Endothelial cell of umbilical vein (primary cell): ENCODE measurements at regions not wholly inside any gene's neighbourhood (a gene's known extent, or its start where the extent isn't known, plus 50 kb on each side); places are given as distances from the start of the nearest gene placed in this dataset.
A peak's percentile ranks its signal among the peaks of the same experiment; 100 is the strongest.

Experiments used
- BruUV-seq: library from RNA; stranded (reverse); fragments of 400-500 nt; replicated peaks from 2 replicates; lab custom pipeline; 2021; lab: Mats Ljungman, UMichigan
- CTCF ChIA-PET: fragments of 300-600, 350-600 bp; sonication (Branson Sonifier 250); formaldehyde crosslinking; loops from one replicate; lab custom pipeline; 2021; ENCODE audit warnings: antibody characterized with exemption, inconsistent platforms; lab: Charles Lee
- POLR2A ChIA-PET: fragments of 300-600, 350-600 bp; sonication (Branson Sonifier 250); formaldehyde crosslinking; loops from one replicate; lab custom pipeline; 2021; ENCODE audit warnings: antibody characterized with exemption, inconsistent platforms; lab: Charles Lee
- DNase-seq: peaks from one replicate; pipeline ENCODE4 v3.0.0-alpha.2; 2011; ENCODE audit warnings: low read depth, low spot score
- FAIRE-seq: peaks from 2 replicates; lab custom pipeline; 2011; peaks lifted over from hg19 to GRCh38; lab: Jason Lieb, UNC
- H2AFZ ChIP-seq: 2 replicates; pipeline ENCODE4 v1.6.0; 2012; ENCODE audit warnings: low read depth, low read length, control low read depth, inconsistent platforms
- H3K27ac ChIP-seq: 2 replicates; pipeline ENCODE4 v1.5.1; 2011; ENCODE audit warnings: low read depth, mild to moderate bottlenecking, control low read depth, low read length, moderate library complexity; ENCODE audit not compliant: insufficient read depth
- H3K27me3 ChIP-seq, 2 experiments: 2 replicates each; pipeline versions ENCODE4 v1.6.0 to v1.6.1; 2011; ENCODE audit warnings: low read length in 2 of 2, mixed read lengths in 1 of 2; ENCODE audit not compliant: control insufficient read depth in 2 of 2, insufficient read depth in 2 of 2
- H3K36me3 ChIP-seq, 2 experiments: 2 replicates in 1 of 2; 3 replicates in 1 of 2; pipeline ENCODE4 v1.5.1; 2011; ENCODE audit warnings: low read length in 2 of 2, mild to moderate bottlenecking in 1 of 2, moderate library complexity in 1 of 2; ENCODE audit not compliant: control insufficient read depth in 2 of 2, insufficient read depth in 2 of 2; ENCODE audit errors: extremely low read depth in 1 of 2
- H3K4me1 ChIP-seq: 3 replicates; pipeline ENCODE4 v1.5.1; 2011; ENCODE audit warnings: mild to moderate bottlenecking, low read length; ENCODE audit not compliant: control insufficient read depth, insufficient read depth; ENCODE audit errors: extremely low read depth
- H3K4me2 ChIP-seq: 2 replicates; pipeline ENCODE4 v1.6.1; 2011; ENCODE audit warnings: low read length, control low read depth, mixed read lengths; ENCODE audit not compliant: insufficient read depth
- H3K4me3 ChIP-seq, 3 experiments: fragments of 200-600 bp in 1 of 3; sonication (generic), shearing (Covaris generic) in 1 of 3; replicated peaks in 1 of 3; 2 replicates each; pipeline ENCODE4 v1.5.1; 2011 to 2016; ENCODE audit warnings: control low read depth in 3 of 3, low read length in 3 of 3, mild to moderate bottlenecking in 2 of 3, inconsistent platforms in 1 of 3, low read depth in 1 of 3, moderate library complexity in 1 of 3; ENCODE audit not compliant: insufficient read depth in 1 of 3
- H3K79me2 ChIP-seq: 2 replicates; pipeline ENCODE4 v1.6.0; 2012; ENCODE audit warnings: low read length, inconsistent platforms; ENCODE audit not compliant: control insufficient read depth, insufficient read depth
- H3K9ac ChIP-seq: replicated peaks from 2 replicates; pipeline ENCODE3; 2011; ENCODE audit warnings: low read length, control low read depth; ENCODE audit not compliant: insufficient read depth; ENCODE audit errors: extremely low read depth
- H3K9me1 ChIP-seq: replicated peaks from 3 replicates; pipeline ENCODE4 v1.6.0; 2011; ENCODE audit warnings: mild to moderate bottlenecking, low read length; ENCODE audit not compliant: control insufficient read depth, insufficient read depth; ENCODE audit errors: extremely low read depth
- H3K9me3 ChIP-seq: replicated peaks from 2 replicates; pipeline ENCODE4 v1.5.1; 2012; ENCODE audit warnings: low read length, inconsistent platforms; ENCODE audit not compliant: control insufficient read depth, insufficient read depth
- H4K20me1 ChIP-seq: replicated peaks from 2 replicates; pipeline ENCODE3; 2011; ENCODE audit warnings: mild to moderate bottlenecking, low read length; ENCODE audit not compliant: control insufficient read depth, insufficient read depth; ENCODE audit errors: extremely low read depth
- CTCF ChIP-seq, 2 donors: IDR thresholded peaks; 1 replicate in 1 of 2; 2 replicates in 1 of 2; pipeline ENCODE4 v1.5.1; 2011; ENCODE audit warnings: low read length in 2 of 2, mild to moderate bottlenecking in 2 of 2, moderate library complexity in 2 of 2, control low read depth in 1 of 2, inconsistent platforms in 1 of 2, low read depth in 1 of 2; ENCODE audit not compliant: insufficient read depth in 1 of 2; ENCODE audit errors: extremely low read depth in 1 of 2
- EZH2 ChIP-seq: IDR thresholded peaks from 2 replicates; pipeline ENCODE4 v1.6.1; 2012; ENCODE audit warnings: borderline replicate concordance, low read depth, mild to moderate bottlenecking, moderate library complexity, low read length, inconsistent platforms; ENCODE audit not compliant: severe bottlenecking
- FOS ChIP-seq: IDR thresholded peaks from 2 replicates; pipeline ENCODE4 v1.6.1; 2011; ENCODE audit warnings: mild to moderate bottlenecking, low read length, moderate library complexity, borderline replicate concordance; ENCODE audit not compliant: insufficient read depth
- GATA2 ChIP-seq: IDR thresholded peaks from 2 replicates; pipeline ENCODE4 v1.7.0; 2011; ENCODE audit warnings: low read depth, mild to moderate bottlenecking, moderate library complexity, mixed read lengths, low read length; ENCODE audit not compliant: insufficient read length, insufficient read depth
- JUN ChIP-seq: IDR thresholded peaks from 2 replicates; pipeline ENCODE4 v1.6.1; 2011; ENCODE audit warnings: borderline replicate concordance, low read depth; ENCODE audit not compliant: insufficient read length, insufficient read depth
- MAX ChIP-seq: IDR thresholded peaks from 2 replicates; pipeline ENCODE4 v1.6.1; 2011; ENCODE audit not compliant: insufficient read depth, insufficient read length
- MYC ChIP-seq: IDR thresholded peaks from one replicate; pipeline ENCODE4 v1.6.1; 2011; ENCODE audit warnings: mild to moderate bottlenecking, low read depth, low read length
- POLR2A ChIP-seq: IDR thresholded peaks from 2 replicates; pipeline ENCODE4 v1.6.1; 2012; ENCODE audit warnings: low read depth, mild to moderate bottlenecking, control low read depth, low read length
- POLR2AphosphoS5 ChIP-seq: IDR thresholded peaks from 2 replicates; pipeline ENCODE4 v1.6.1; 2012; ENCODE audit warnings: low read depth, mild to moderate bottlenecking, control low read depth, low read length, moderate library complexity; ENCODE audit not compliant: insufficient read depth
- dilution Hi-C: fragments of 300-500 bp; cut with MboI; formaldehyde crosslinking; loops from one replicate; pipeline ENCODE4 v1.15.0; 2019; ENCODE audit warnings: low sequenced_read_pairs; ENCODE audit not compliant: extremely low pct_ligation_motif_present
- intact Hi-C: fragments of 100-400 bp; cut with micrococcal nuclease; formaldehyde crosslinking; loops from one replicate; pipeline ENCODE4 v1.10.0; 2022

GRCh38 chr14:38775986-38776385 lies 327.0 kb downstream of the SEC23A start:
- peaks cover 0 to 1% of the 10 kb centered on the region in 2 experiments for H3K27me3 ChIP-seq
- TF ChIP-seq MYC (no peak), JUN (peak; percentile 18)
- no peaks in the 10 kb centered on the region for H3K9me3 ChIP-seq
- no peak overlapping the region for H3K4me3 ChIP-seq
- DNase-seq (peak; percentile 66), FAIRE-seq (no peak)
- POLR2A ChIA-PET: no interaction called here
- no peak overlapping the region for H3K27ac ChIP-seq
- H4K20me1 ChIP-seq: no peaks in the 10 kb centered on the region
- H3K9ac ChIP-seq: no peak overlapping the region
- intact Hi-C loops (no loop called here), dilution Hi-C loops (no loop called here)
- H3K36me3 ChIP-seq: no peaks in the 10 kb centered on the region
- H2AFZ ChIP-seq: no peak overlapping the region
- H3K4me1 ChIP-seq: peaks cover 9% of the 10 kb centered on the region
- no TSS peak for BruUV-seq
- H3K4me2 ChIP-seq: peak overlapping the region; percentile 50
- no peaks in the 10 kb centered on the region for H3K9me1 ChIP-seq
- no peaks in the 10 kb centered on the region for H3K79me2 ChIP-seq
- CTCF ChIA-PET: interaction anchor here (1.1 to 1.7 kb wide), 4 partner anchors 13 to 92 kb away, joined by 3 to 6 read pairs (median 4); no protein-coding TSS in a partner anchor

GRCh38 chr14:38774162-38774561 lies 328.9 kb downstream of the SEC23A start:
- ChIA-PET CTCF (no interaction called here), POLR2A (no interaction called here)
- Histone ChIP-seq H3K4me1 (peaks cover 9% of the 10 kb centered on the region), H3K9me3 (no peaks in the 10 kb centered on the region), H3K27ac (no peak overlapping the region), H3K4me2 (no peak overlapping the region), H3K79me2 (no peaks in the 10 kb centered on the region), H3K4me3 (no peak overlapping the region), H3K27me3 (no peaks in the 10 kb centered on the region), H3K9ac (no peak overlapping the region), H3K9me1 (no peaks in the 10 kb centered on the region), H4K20me1 (no peaks in the 10 kb centered on the region), H3K36me3 (no peaks in the 10 kb centered on the region), H2AFZ (no peak overlapping the region)
- dilution Hi-C loops: no loop called here
- DNase-seq (no peak), FAIRE-seq (no peak)
- TF ChIP-seq GATA2: no peak
- no peak for TF ChIP-seq POLR2A
- no peak for TF ChIP-seq CTCF (IDR thresholded peaks at IDR 0.05; ENCODE audit: extremely low read depth in 1 of 2, insufficient read depth in 1 of 2, low read depth in 1 of 2, low read length in 2 of 2)
- no peak for TF ChIP-seq POLR2AphosphoS5
- TF ChIP-seq EZH2: no peak
- TF ChIP-seq MAX: no peak
- no peak for TF ChIP-seq JUN
- no peak for TF ChIP-seq MYC
- no peak for TF ChIP-seq FOS
- intact Hi-C loops: no loop called here
- BruUV-seq: no TSS peak
